ENCODE measurements at regions not wholly inside any gene's neighbourhood (a gene's known extent, or its start where the extent isn't known, plus 50 kb on each side); places are given as distances from the start of the nearest gene placed in this dataset.

- CTCF ChIA-PET, result no interaction called here
- H3K36me3 ChIP-seq (ENCODE audit: insufficient read depth, low read length, poor library complexity, severe bottlenecking), result no peaks in the 10 kb centered on the region
- no peak for DNase-seq (ENCODE audit: low spot score)
- TF ChIP-seq EZH2 (IDR thresholded peaks at IDR 0.05; ENCODE audit: borderline replicate concordance, low read depth, low read length, poor library complexity, severe bottlenecking), result no peak
- no peak for TF ChIP-seq CTCF (conservative IDR thresholded peaks at IDR 0.05; ENCODE audit: low read depth, low read length)
- POLR2A ChIA-PET (ENCODE audit: low non-redundant PET), result no interaction called here
- intact Hi-C loops (cut with micrococcal nuclease; ENCODE audit: unreplicated experiment), result no loop called here
- no peaks in the 10 kb centered on the region for H3K9me3 ChIP-seq (ENCODE audit: low read depth, low read length, poor library complexity, severe bottlenecking)
- BruUV-seq (replicated peaks), result no TSS peak
- H3K27ac ChIP-seq (ENCODE audit: low read depth, low read length, poor library complexity, severe bottlenecking), result no peak overlapping the region
- no peaks in the 10 kb centered on the region for H3K27me3 ChIP-seq (replicated peaks; ENCODE audit: insufficient read depth, low read depth, low read length, poor library complexity)
- H3K4me3 ChIP-seq (ENCODE audit: low read depth, low read length, poor library complexity, severe bottlenecking), result no peak overlapping the region
- no peaks in the 10 kb centered on the region for H3K4me1 ChIP-seq (ENCODE audit: insufficient read depth, low read length, poor library complexity, severe bottlenecking)
Observed at GRCh38 chr3:162147996-162148395, 651.4 kb downstream of the OTOL1 start.

GRCh38 chr3:162150790-162151189, 654.2 kb downstream of the OTOL1 start:
- DNase-seq (ENCODE audit: low spot score), result no peak
- Histone ChIP-seq H3K27ac (ENCODE audit: low read depth, low read length, poor library complexity, severe bottlenecking) (no peak overlapping the region), H3K36me3 (ENCODE audit: insufficient read depth, low read length, poor library complexity, severe bottlenecking) (no peaks in the 10 kb centered on the region), H3K9me3 (ENCODE audit: low read depth, low read length, poor library complexity, severe bottlenecking) (no peaks in the 10 kb centered on the region), H3K4me3 (ENCODE audit: low read depth, low read length, poor library complexity, severe bottlenecking) (no peak overlapping the region), H3K4me1 (ENCODE audit: insufficient read depth, low read length, poor library complexity, severe bottlenecking) (no peaks in the 10 kb centered on the region), H3K27me3 (replicated peaks; ENCODE audit: insufficient read depth, low read depth, low read length, poor library complexity) (no peaks in the 10 kb centered on the region)
- TF ChIP-seq EZH2 (IDR thresholded peaks at IDR 0.05; ENCODE audit: borderline replicate concordance, low read depth, low read length, poor library complexity, severe bottlenecking) (no peak), CTCF (conservative IDR thresholded peaks at IDR 0.05; ENCODE audit: low read depth, low read length) (no peak)
- CTCF ChIA-PET, result no interaction called here
- intact Hi-C loops (cut with micrococcal nuclease; ENCODE audit: unreplicated experiment), result no loop called here
- POLR2A ChIA-PET (ENCODE audit: low non-redundant PET), result no interaction called here
- no TSS peak for BruUV-seq (replicated peaks)

GRCh38 chr3:162152636-162153035, 656.0 kb downstream of the OTOL1 start:
- BruUV-seq (replicated peaks), result no TSS peak
- ChIA-PET CTCF (no interaction called here), POLR2A (ENCODE audit: low non-redundant PET) (no interaction called here)
- intact Hi-C loops (cut with micrococcal nuclease; ENCODE audit: unreplicated experiment), result no loop called here
- Histone ChIP-seq H3K4me3 (ENCODE audit: low read depth, low read length, poor library complexity, severe bottlenecking) (no peak overlapping the region), H3K27ac (ENCODE audit: low read depth, low read length, poor library complexity, severe bottlenecking) (no peak overlapping the region), H3K36me3 (ENCODE audit: insufficient read depth, low read length, poor library complexity, severe bottlenecking) (no peaks in the 10 kb centered on the region), H3K4me1 (ENCODE audit: insufficient read depth, low read length, poor library complexity, severe bottlenecking) (no peaks in the 10 kb centered on the region), H3K27me3 (replicated peaks; ENCODE audit: insufficient read depth, low read depth, low read length, poor library complexity) (no peaks in the 10 kb centered on the region), H3K9me3 (ENCODE audit: low read depth, low read length, poor library complexity, severe bottlenecking) (no peaks in the 10 kb centered on the region)
- TF ChIP-seq CTCF (conservative IDR thresholded peaks at IDR 0.05; ENCODE audit: low read depth, low read length), result no peak
- TF ChIP-seq EZH2 (IDR thresholded peaks at IDR 0.05; ENCODE audit: borderline replicate concordance, low read depth, low read length, poor library complexity, severe bottlenecking), result no peak
- DNase-seq (ENCODE audit: low spot score), result no peak

All from A673 (cell line).